GM21367 (cell line): ENCODE measurements at regions not wholly inside any gene's neighbourhood (a gene's known extent, or its start where the extent isn't known, plus 50 kb on each side); places are given as distances from the start of the nearest gene placed in this dataset.
"Not testable (repeated sequence)": the region's sequence is repeated elsewhere in the genome, so short reads cannot be mapped to it uniquely, and the experiment has no call there.

ENCODE experiments used
- ATAC-seq: cut with Tn5 transposase; IDR thresholded peaks from one replicate; pipeline ENCODE4 v1.9.1; 2021; ENCODE audit not compliant: unreplicated experiment

DNA sequence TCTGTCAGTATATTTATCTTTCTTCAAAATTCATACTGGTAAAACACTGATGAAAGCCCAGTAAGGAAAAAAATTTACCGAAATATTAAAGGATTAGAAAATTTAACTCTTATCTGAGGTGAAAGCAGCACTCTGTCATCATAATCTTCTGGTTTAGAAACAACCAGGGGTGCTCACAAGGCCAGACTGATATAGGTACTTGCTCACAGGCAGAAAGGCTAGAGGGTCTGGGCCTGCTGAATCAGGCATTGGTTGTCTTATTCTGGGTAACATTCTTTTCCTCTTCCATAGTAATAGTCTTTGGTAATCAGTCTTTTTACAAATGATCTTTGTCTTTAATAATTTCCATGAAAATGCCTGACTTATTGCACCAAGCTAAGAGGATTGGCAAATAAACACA, 221.4 kb upstream of the TFPI start:
- no peak for ATAC-seq

DNA sequence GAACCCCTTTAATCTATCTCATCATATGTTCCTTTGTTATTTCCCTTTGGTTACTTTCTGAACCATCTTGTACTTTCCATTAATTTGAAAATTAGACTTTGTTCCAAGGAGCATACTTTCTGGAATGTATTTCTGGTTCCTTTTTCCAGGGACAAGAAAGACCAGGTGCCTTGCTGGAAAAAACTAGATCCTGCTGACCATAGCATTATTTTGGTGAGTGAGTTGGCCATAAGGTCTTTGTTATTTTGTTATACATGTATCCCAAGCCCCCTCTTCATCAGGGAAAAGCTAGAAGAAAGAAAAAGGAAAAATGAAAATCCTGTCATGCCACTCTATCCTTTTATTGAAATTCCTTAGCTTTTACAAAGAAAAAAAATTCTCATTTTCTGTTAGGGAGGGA, 228.1 kb upstream of the TFPI start:
- ATAC-seq: no peak

DNA sequence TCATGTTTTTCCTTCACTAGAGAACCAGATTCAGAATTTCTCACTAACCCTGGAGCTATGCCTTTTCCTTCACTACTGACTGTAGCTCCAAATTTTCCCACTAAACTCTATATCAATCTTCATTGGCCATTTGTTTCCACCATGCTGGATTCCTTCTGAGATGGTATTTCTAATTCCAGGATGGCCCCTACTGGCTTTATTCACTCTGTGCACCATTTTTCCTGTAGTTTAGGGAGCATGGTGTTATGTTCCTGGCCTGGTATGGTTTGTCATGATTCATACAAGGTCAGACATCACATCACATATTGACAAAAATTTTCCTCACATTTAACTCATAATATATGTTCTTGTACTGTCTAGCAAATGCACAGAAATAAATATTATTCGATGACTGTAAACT, 229.2 kb upstream of the TFPI start:
- ATAC-seq: no peak

DNA sequence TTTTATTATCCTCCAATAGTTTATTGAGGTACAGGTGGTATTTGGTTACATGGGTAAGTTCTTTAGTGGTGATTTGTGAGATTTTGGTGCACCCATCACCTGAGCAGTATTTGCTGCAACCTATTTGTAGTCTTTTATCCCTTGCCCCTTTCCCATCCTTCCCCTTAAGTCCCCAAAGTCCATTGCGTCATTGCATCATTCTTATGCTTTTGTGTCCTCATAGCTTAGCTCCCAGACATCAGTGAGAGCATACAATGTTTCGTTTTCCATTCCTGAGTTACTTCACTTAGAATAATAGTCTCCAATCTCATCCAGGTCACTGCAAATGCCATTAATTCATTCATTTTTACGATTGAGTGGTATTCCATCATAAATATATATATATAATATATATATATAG, 229.9 kb upstream of the TFPI start:
- ATAC-seq: not testable (repeated sequence)

DNA sequence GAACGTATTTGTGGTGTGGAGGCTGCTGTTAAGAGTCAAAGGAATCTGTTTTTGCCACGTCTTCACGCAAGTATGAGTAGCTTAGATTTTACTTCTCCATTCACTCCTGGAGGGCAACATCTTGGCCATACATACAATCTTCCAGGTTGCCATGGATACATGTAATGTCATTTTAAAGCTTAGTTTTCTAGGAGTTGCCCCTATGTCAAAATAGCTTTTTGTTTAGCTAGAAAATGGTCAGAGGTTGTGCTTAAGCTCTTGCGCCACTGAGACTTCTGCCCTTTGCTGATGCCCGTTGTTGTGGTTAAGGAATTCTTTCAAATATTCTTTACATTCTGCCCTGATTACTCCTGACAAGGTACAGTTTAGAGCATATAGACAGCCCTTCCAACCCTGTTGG, 245.4 kb upstream of the TFPI start:
- no peak for ATAC-seq

DNA sequence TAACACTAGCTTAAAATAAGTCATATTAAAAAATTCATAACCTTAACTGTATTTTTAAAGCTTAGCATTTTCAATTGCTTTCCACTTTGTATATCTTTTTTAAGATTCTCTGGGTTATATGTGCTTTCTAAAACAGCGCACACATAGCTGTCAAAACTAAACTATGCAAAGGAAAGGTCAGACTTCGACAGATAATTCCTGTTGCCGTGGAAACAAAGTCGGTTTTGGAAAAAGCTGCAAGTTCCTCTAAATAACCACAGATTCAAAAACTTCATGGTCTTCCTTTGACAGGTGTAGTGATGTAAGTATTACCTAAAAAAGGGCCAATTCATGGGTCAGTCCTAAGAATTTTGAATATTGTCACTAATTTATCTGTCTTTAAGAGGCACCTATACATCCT, 249.6 kb upstream of the TFPI start:
- ATAC-seq: no peak

DNA sequence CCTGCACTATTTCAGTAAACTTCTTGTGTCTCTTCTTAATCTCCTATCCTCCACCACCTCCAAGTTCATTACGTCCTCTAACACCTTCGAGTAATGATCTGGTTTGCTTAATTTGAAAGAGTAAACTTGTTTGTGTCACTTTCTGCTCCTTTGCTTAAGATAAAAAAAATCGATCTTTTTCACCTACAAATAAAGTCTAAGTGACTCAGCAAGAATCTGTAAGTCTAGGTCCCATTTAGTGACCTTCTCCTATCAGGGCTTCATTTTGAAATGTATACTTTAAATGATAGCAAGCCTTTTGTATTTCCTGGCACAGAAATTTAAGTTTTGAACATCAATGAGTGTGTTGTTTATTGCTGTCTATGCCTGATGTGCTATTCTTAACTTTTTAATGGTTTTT, 260.9 kb upstream of the TFPI start:
- no peak for ATAC-seq

DNA sequence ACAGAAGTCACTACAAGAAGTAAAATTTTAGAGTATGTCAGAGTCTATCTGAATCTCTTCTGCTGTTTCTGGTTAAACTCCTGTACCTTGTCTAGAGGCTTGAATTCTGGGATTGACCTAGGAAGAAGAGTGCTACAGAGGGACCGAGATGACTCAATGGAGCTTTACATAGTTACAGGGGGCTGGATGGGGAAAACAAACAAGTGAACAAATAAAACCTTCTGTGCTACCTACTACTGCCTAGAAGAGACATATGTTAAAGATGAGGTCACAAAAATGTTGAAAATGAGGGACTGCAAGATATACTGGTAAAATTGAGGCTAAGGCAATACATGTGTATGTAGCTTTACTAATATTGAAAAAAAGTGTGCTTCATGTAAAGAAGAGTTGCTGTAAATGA, 265.4 kb upstream of the TFPI start:
- ATAC-seq: no peak

DNA sequence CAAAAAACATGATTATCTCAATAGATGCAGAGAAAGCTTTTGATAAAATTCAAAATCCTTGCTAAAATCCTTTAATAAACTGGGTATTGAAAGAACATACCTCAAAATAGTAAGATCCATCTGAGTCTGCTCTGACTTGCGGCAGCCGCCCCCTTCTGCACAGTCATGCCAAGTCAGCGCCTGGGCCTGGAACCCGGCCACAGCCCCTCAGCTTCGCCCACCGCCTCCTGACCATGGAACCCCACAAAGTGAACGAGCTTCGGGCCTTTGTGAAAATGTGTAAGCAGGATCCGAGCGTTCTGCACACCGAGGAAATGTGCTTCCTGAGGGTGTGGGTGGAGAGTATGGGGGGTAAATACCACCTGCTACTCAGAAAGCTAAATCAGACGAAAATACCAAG, 270.9 kb upstream of the TFPI start:
- no peak for ATAC-seq

DNA sequence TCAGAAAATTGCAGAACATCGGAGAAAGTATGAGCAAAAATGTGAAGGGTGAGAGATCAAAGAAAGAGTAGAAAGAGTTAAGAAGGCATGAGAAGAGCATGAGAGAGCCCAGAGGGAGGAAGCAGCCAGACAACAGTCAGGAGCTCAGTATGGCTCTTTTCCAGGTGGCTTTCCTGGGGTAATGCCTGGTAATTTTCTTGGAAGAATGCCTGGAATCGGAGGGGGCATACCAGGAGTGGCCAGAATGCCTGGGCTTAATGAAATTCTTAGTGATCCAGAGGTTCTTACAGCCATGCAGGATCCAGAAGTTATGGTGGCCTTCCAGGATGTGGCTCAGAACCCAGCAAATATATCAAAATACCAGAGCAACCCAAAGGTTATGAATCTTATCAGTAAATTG, 271.8 kb upstream of the TFPI start:
- no peak for ATAC-seq

DNA sequence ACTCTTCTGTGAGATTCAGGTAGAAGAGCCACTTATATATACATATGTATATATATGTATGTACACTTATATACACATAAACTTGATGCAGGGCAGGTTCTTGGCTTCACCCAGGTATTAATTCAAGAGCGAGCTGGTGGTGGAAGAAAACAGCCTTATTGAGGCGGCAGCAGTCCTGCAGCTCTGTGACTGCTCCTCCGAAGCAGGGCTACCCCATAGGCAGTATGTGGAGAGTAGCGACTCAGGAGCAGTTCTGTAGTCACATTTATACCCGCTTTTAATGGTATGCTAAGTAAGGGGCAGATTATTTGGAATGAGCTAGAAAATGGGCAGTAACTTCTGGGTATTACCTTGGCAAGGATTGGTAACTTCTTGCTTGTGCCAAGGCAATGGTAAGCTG, 280.6 kb upstream of the TFPI start:
- no peak for ATAC-seq

DNA sequence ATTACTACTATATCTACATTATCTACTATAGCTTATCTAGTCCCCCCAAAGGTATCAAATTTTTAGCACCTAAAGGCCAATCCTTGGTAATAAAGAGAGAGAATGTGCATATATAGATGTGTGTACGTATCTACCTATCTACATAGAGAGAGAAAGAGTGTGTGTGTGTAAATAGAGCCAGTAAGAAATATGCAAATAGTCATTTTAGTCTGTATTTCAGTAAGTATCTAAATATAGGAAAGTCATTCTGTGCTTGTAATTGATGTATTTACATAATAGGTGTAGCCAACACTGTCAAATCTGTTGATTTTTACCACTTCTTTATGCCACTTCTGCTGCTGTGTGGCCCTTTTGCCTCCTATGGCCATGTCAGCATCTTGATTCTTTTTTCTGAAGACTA, 284.5 kb upstream of the TFPI start:
- ATAC-seq: no peak

DNA sequence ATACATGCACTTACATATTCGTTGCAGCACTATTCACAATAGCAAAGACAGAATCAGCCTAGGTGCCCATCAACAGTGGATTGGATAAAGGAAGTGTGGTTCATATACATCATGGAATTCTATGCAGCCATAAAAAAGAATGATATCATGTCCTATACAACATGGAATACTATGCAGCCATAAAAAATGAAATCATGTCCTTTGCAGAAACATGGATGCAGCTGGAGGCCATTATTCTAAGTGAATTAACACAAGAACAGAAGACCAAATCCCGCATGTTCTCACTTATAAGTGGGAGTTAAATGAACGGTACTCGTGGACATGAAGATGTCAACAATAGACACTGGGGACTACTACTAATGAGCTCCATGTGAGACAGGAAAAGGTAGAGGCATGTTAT, 288.1 kb upstream of the TFPI start:
- ATAC-seq: no peak

DNA sequence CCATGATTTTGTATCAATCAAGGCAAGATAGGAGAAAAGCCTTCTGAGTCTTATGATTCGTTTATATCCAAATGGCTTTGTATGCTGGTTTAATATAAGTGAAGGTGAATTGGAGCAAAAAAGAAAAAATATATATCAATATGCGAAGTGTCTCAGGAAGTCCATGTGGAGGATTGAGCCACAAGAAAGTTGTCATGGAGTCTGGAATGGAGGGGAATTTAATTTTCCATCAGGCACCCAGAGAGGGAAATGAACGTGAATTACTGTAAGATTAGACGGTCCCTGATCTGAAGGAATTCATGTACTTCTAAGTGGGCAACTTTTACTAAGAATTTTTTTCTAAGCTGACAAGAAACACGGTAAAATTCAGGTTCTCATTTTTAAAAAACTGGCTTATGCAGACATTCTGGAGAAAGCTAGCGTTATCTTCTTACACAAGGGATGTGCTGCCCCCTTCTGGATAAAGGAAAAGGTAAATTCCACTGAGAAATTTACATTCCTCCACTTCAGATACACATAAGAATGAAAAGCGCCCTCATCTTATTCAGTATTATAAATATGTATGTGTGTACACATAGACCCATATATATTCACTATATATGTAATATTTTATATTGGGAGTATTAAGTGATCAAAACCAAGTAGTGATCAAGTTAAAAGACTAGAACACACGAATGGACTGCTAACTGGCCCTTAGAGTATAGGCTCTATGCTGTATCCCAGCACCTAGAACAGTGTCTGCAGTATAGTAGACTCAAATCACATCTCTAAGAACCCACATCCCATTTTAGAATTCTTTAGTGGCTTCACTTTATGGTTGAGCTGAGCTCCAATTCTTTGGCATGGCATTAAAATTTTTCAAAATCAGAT, 289.0 kb upstream of the TFPI start:
- ATAC-seq: no peak

DNA sequence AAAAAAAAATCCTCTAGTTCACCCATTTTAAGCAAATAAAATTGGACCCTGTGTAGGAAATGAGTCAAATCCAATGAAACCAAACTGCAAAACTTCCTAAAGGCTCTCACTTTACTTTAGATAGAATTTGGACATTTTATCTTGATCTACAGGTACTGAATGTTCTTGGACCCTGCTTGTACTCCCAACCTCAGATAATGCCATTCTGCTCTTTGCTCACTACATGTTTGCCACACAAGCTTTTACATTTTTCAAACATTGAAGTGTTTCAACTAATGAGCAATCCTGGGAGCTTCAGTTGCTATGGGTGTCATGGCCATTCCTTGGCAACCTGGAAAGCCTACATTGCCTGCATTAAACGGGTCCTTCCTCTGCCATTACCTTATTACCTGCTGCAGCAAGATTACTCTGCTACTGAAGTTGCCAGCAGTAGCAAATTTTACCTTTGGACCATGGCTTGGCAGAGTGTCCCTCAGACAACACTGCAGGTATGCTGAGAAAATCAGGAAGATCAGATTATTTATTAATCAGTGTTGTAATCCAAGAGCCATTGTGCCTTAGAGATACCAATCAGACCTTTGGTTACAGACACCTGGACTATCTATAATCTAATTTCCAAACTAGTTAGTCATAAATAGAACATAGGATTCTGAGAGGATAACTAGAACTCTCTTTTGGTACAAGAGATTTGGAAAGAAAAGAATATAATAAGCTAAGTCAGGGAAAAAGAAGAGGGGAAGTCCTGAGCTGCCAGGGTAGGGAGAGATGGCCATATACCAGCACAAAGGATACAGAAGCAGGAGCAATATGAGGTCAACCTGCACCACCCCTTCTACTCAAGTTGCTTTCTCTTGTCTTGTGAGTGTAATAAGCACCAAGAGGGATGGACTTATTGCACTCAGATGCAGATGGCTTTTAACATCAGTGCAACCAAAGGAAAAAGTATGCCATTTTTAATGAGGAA, 293.3 kb upstream of the TFPI start:
- no peak for ATAC-seq

DNA sequence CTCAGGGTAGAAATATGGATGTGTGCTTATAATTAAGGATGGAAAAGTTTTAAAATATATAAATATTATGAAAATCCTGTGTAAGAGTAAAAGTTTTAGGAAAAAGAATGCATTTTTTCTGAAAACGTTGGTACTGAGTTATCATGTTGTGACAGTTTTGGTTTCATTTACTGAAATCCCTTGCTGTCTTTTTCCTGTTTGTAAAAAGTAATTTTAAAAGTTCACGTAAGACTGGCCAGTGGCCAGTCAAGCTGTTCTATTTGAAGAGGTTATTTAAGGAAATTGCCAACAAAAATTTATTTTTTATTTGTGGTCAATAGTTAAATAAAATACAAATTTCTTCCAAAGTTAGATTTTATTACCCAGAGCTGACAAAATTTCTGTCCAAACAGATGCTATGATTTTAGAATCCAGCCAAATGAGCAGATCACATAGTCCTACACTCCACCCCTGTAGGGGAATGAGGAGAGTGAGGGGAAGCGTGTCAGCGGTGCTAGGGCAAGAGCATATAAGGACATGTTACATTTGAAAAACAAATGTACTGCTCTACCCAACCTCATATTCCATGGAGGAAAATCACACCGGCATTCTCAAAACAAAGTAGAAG, 297.8 kb upstream of the TFPI start:
- ATAC-seq: no peak

DNA sequence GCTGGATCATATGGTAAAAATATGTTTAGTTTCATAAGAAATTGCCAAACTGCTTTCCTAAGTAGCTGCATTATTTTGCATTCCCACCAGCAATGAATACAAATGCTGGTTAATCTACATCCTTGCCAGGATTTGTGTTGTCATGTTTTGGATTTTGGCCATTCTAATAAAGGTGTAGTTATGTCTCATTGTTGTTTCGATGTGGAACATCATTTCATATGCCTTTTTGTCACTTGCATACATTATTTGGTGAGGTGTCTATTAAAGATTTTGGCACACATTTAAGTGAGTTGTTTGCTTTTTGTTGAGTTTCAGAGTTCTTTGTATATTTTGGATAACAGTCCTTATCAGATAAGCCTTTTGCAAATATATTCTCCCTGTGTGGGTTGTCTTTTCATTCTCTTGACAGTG, 299.2 kb upstream of the TFPI start:
- no peak for ATAC-seq

DNA sequence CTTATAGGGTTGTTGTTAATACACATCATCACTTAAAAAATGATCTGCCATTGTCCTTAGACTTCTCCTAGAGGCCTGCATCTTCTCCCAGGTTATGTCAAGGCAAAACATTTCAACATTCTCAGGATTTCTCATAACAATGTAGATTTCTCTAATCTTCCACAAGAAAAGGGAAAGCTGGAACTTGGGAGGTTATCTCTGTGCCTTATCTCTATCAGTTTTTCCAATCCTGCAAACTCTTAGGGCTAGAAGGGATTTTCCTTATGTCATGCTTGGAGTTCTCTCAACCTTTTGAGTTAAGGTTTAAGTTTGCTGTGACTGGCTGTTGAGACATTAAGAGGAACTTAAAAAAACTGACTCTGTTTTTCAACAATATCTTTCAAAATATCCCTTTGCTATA, 300.6 kb upstream of the TFPI start:
- ATAC-seq: no peak

DNA sequence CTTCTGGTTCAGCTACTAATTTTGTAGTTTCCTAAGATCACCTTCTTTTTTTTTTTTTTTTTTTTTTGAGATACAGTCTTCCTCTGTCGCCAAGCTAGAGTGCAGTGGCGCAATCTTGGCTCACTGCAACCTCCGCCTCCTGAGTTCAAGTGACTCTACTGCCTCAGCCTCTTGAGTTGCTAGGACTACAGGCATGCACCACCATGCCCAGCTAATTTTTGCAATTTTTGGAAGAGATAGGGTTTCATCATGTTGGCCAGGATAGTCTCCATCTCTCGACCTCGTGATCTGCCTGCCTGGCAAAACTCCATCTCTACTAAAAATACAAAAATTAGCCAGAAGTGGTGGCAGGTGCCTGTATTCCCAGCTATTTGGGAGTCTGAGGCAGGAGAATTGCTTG, 301.5 kb upstream of the TFPI start:
- no peak for ATAC-seq

DNA sequence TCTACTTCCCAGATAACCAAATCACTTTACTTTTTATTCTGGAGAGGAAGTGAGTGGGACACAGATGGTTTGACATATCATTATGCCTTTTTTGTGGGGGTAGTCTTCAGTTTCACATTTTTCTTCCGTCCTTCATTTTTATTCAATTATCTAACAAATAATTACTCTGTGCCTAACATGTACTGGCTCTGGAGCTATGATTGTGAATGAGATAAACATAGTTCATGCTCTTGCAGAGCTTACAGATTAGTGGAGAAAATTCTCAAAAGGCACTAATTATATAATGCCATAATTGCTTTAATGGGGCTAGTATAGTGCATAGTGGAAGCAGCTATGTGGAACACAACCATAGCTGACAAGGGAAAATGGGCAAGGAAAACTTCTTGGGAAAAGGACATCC, 303.6 kb upstream of the TFPI start:
- ATAC-seq: no peak

DNA sequence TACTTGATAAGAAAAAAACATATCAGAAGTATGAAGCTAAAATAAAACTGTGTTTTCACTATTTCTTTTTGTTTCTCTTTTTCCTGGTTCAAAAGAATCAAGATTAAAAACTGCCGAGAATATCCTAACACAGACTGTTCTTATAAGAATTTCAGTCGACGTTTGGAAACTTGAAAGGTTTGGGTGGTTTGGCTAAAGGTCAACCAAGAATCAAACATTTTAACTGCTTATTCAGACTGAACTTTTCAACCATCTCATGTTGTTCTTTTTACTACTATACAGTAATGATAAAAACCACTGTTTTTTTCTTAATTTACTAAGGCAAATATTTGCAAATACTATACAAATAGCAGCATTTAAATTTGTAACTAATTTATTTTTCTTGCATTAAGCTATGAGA, 308.5 kb upstream of the TFPI start:
- ATAC-seq: no peak

DNA sequence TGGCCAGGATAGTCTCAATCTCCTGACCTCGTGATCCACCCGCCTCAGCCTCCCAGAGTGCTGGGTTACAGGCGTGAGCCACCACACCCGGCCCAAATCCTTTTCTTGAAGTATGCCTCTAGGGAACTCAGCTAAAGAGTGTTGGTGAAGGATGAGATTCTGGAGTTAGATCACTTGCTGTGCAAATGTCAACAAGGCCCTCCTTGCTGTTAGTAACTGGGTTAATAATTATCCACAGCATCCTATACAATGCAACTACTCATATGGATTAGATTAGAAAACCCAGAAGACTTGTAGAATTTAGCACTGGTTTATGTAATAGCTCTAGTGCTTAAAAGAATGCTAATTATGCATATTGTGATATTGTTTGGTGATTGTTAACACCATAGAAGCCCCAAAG, 310.8 kb upstream of the TFPI start:
- ATAC-seq: no peak
